Left hindlimb (tissue), 1 donor: ENCODE measurements at regions not wholly inside any gene's neighbourhood (a gene's known extent, or its start where the extent isn't known, plus 50 kb on each side); places are given as distances from the start of the nearest gene placed in this dataset.

Source experiments
- DNase-seq: peaks from one replicate; pipeline ENCODE4 v3.0.0-alpha.2; 2018

DNA sequence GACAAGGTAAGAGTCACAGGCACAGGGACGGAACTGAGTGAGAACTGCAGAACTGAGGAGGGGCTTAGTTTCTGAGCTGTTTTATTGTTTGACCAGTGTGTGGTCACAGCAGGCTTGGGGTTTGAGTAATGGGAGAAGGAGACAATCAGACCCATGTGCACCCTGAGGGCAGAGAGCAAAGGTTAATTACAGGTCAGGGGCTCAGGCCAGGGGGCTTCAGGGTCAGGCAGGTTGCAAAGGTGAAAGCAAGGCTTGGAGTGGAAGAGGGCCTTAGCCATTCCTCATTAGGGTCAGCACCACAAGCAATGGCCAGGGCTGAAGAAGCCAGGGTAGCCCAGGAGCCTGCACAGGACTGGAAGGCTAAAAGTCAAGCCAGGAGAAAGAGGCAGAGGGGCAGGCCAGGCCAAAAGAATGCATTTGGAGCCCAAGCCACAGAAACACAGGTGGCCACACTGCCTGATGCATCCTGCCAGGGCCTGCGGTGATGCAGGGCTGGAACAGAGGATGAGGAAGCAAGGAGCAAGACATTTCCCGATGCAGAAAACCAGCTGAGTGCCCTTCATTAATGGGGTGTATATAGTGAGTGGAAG, 209.8 kb upstream of the GYPC start:
- DNase-seq = no peak

DNA sequence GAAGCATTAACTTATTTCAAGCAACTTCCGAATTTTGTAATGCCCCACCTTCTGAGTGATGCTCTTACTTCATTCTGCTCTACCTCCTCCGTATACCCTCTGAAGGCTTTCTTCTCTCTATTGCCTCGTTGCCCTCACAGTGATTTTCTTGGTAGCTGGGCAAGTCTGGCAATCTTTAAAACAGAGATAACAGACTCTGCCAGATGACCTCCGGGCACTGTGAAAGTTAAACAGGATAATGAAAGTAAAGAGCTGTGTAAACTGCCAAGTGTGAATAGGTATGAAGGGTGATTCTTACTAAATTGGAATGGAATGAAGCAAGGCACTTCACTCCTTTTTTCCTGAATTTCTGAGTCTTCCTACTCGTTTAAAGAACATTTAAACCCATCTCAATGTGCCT, 207.3 kb upstream of the GYPC start:
- DNase-seq = no peak

DNA sequence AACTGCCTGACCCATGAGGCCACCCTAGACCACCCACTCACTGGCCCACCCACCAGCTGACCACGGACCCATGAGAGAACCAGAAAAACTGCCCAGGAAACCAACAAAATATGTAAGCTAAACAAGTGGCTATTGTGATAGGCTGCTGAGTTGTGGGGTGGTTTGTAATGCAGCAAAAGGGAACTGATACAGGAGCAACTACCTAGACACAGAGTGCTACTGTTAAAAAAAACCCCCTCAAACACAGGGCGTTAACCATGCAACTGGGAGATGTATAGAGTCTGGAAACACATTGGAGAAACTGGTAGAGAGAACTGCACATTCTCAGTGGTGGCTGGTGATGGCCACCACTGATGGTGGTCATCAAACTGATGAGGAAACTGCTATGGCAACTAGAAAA, 206.3 kb upstream of the GYPC start:
- DNase-seq = no peak

DNA sequence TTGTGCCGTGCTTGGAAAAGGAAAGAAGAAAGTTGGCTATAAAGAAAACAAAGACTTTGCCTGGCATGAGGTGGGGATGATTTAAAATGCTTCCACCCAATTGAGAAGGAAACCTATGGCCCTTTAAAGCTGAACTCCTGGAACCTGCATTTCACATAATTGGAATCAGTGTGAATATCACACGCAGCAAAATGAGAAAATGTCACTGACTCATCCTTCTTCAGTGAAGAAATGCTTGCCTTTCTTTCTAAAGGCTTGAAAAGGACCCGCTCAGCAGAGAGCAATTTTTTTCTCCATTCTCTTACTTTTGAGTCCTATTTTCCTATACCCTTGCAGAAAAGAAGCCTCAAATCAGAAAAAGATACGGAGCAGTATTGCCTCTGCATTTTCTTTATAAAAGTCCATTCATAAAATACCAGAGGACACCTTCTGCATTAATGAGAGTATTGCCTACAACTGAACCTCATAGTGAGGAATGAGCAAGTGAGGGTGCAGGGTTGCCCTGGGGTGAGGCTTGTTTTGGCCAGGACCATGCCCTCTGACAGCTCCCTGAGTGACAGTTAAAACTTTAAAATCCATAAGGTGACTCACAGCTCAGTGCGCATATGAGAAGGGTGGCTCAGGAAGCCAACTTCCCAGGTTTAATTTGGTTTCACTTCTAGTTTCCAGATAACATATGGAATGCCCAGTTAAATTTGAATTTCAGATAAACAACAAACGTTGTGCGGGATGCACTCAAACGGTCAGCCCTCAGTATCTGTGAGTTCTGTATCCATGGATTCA, 191.9 kb upstream of the GYPC start:
- DNase-seq = no peak

DNA sequence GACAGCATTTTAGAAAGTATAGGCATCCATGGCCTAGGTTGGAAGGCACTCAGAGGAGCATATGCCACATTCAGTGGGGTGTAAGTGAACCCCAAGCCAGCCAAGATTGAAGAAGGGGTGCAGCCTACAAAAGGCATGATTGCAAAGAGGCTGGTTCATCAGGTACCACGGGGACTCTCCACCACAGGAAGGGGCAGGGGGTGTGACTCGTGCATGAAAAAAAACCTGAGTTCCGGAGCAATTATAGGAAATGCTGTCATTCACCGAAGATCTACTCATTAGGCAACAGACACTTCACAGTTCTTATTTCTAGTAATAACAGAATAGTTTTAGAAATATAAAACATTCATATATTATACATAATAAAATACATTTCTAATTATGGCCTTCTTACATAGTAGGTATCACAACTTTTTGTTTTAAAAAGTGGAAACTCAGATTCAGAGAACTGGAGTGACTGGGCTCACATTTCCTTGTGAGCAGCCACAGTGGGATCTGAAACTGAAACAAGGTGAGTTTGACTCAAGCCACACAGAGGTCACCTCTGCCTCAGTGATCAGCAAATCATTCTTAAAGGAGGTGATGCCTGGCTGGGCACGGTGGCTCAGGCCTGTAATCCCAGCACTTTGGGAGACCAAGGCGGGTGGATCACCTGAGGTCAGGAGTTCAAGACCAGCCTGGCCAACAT, 188.4 kb upstream of the GYPC start:
- DNase-seq = no peak

DNA sequence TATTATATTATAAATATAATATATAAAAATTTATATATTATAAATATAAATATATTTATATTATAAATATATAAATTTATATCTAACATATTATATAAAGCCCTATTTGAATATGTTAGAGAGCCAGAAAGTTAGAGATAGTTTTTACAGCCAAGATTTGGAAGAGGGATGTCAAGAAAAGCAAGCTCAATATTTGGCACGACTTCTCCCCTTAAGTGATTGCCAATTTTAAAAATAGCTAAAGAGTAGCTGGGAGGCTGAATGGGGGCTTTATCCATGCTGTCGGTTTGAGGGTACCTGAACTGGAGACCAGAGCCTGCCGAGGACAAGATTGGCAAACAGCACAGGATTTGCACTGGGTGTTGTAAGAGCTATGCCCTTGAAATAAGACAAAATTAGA, 180.9 kb upstream of the GYPC start:
- no peak for DNase-seq

DNA sequence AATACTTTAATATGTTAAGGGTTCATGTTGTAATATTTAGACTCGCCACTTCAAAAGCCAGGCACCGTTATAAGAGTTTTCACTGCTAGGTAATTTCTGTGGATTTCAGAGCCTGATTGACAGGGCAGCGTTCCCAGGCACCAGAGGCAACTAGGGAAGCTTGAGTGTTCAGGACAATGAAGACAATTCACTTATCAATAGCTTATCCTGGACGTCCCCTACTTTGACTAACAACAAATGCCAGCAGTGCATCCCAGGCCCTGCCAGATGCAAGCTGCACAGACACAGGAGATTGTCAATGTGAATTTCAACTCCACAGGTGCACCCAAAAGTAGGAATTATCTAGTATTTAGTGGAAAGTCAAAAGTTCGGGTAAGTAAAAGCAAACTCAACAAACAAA, 179.3 kb upstream of the GYPC start:
- no peak for DNase-seq

DNA sequence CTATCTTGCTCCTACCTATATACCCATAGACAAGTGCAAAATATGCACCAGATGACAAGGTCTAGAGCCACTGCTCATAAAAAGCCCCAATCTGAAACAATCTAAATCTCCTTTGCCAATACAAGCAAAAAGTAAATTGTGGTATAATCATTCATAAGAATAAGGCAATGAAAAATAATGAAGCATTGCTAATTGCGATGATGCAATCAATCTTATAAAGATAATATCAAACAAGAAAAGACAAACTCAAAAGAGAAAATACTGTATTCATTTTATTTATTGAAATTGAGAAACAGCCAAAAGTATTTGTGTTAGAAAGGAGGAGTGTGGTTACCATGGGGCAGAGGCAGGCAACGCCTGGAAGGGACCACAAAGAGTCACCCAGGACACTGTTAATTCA, 175.9 kb upstream of the GYPC start:
- DNase-seq = no peak

DNA sequence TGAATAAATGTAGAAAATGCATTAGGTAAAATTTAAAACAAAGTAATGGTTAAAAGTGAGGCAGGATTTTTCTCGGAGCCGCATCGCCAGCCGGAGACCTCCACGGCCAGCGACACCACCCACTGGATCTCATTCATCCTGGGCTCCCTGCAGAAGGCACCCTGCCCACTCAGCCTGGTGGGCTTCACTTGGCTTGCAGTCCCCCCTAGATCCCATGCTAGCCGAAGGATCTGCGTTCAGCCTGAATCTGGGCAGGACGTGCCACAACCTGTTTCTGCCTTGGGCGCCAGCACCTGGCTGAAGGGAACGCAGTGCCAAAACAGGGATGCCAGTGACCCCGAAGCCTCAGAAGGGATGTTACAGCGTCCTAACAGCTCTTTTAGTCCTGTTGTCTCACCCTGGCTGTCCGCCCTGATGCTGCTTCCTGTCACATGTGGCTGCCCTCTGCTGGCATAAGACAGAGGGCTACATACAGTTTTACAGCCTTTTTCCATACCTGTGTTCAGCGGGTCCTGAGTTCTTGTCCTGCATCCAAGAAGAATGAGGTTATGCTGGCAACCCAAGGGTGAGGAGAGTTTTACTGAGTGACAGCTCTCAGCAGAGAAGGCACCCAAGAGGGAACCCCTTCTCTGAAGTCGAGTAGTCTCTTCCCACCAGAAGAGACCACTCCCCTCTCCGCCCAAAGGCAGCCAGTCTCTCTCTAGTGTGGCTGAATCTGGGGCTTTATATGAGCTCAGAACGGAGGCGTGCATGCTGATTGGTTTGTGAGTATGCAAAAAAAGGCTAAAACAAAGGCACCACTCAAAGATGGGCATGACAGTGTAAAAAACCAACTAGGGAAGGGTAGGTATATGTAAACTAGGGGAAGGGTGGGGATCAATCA, 173.1 kb upstream of the GYPC start:
- no peak for DNase-seq

DNA sequence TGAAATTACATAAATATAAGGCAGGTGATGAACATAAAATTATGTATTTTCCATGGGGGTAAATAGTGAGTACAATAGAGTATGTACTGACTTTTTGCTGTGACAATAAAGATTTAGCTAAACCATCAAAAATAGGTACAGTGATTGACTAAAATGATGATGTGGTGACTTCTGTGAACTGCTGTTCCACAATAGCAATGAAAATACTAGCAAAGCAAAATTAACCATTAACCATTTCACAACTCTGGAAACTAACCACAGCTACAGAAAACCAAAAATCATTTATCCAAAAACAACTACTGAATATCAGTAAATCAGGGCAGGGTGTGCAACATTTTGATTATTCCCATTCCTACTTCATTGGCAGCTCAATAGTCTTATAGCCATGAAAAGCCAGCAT, 161.4 kb upstream of the GYPC start:
- DNase-seq = no peak

DNA sequence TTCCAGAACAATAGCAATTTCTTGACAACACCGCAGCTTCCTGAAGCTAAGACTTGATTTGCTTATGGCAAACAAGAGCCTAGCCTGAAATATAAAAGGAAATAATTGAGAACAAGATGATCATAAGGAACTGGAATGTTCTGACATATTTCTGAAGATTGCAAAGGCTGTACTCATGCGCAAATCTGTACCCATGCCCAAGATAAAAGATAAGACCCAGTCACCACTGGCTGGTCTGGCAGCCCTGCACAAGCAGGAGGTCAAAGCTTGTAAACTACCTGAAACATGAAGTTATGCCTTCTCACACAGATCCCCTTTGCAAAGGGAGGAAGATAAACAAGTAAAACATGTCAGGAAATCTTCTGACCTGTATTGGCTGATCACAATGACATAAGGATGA, 160.8 kb upstream of the GYPC start:
- no peak for DNase-seq

DNA sequence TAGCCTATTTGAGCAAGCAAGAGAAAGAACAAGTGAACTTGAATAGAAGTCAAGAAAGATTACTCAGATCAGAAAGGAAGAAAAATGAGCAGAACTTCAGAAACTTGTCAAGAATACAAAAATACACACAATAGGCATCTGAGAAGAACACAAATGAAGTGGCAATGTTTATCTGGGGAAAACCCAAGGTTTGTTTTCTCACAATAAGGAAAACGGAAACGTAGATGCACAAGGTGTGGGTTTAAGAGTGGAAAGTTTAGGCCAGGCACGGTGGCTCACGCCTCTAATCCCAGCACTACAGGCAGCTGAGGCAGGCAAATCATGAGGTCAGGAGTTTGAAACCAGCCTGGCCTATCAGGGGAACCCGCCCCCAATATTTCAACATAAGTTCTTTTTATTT, 159.5 kb upstream of the GYPC start:
- no peak for DNase-seq

DNA sequence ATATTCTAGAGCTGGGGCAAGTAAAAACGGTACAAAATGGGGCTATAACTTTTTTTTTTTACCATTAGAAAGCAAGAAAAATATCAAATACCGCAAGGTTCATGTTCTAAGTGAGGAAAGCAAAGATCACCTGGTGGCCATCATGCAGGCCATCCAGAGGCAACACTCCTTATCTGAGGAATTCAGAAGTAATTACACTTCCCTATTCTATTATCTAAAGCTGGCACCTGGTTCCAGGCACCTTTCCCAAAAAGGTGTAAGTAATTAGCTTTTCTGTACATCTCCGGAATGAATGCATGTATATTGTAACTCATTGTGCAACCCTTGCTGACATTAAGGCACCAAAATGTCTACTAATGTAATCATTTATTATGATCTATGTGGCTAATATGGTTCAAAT, 152.5 kb upstream of the GYPC start:
- DNase-seq = no peak

DNA sequence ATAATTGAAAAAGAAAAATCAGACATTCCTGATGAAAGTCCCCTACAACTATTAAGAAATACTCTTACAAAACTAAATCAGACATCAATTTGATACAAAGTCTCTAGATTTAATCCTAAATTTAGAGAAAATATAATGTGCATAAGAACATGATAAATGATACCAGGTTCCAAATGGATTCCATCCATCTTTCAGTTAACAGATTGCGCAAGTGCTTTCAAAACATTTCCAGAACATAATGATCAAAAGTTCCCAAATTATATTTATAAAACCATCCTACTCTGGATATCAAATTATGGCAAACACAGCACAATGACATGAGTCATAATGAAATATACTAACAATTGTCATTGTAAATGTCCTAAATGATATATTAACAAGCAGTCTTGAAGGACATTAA, 151.0 kb upstream of the GYPC start:
- DNase-seq = no peak

DNA sequence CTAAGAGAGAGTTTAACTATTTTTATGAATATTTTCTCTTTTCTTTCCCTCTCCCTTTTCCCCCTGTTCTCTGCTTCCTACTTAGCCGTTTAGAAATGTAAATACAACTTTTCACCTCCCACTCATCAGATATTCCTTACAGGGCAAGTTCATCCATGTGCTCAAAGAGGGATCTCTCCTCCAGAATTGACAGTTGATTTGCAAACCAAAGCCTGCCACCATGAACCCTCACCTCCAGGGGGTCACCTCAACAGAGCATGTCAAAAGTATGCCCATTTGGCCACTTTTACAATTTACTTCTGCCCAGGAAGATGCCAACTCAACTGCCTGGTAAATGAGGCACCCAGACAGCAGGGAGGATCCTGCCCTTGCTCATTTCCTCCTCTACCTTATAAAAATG, 149.2 kb upstream of the GYPC start:
- no peak for DNase-seq

DNA sequence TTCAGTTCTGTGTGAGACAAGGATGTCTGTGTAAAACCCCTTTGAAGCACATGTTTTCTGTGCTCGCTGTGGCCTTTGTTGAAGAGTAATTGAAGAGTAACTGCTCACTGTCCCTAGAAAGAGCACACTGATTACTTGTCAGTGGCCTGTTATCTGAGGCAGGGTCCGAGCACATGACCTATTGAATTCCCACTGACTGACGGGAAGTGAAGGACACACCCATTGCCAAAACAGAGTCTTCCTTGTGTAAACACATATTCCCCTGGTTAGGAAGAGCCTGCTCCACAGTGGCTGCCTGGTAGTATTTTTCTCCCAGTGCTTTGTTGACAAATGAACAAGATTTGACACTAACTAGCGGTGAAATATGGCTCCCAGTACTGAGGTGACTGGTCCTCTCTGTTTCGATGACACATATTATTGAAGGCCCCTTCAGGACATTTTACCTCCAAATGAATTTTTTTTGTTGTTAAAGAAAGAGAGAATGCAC, 148.5 kb upstream of the GYPC start:
- DNase-seq = no peak

DNA sequence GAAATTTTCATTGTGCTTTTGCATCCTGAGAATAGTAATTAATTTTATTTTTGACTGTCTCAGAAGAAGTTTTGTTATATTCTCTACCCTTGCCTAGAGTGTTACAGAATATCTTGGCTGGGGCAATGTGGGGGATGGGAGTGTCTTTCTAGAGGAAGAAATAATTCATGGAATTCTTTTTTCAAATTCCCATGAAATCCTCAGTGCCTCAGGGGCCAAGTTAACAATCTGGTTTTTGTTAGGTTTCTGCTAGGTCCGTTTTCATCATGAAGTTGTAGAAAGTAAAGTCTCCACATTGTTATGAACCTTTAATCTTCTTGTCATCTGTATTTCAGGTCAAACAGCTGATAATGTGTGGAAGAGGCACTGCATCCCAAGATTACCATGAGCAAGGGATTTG, 145.6 kb upstream of the GYPC start:
- no peak for DNase-seq

DNA sequence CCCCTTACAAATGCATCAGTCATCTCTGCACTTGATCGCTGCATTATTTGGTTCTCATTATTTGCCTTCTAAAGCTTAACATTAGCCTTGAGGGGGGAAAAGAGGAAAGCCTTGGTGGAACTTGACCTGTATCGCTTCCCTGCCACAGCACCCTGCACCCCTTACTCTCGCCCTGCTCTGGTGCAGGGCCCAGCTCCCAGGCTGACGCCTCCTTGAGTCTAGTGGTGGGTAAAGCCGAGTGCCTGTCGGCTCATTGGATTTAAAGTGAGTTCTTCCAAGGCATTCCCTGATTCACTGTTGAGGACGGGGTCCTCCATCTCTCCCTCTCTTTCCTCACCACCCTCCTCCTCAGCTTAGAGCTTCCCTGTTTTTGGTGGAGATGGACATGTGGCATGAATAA, 145.0 kb upstream of the GYPC start:
- no peak for DNase-seq

DNA sequence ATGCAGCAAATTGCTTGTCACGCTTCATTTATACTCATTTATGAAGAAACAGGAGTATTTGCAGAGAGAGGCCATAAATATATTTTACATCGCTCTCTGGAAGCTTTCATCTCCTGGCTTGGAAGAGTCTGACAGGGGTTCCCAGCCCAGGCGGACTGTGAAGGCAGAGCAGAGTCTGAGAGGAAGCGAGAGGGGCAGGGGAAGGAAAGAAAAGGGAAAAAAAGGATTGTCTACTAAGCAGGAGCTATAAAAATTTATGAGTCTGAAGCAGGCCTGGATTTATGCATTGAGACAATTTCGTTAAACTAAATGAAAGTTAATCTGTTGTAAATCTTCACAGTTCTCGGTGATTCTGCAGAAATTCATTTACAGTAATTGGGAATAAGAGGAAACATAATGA, 143.9 kb upstream of the GYPC start:
- no peak for DNase-seq

DNA sequence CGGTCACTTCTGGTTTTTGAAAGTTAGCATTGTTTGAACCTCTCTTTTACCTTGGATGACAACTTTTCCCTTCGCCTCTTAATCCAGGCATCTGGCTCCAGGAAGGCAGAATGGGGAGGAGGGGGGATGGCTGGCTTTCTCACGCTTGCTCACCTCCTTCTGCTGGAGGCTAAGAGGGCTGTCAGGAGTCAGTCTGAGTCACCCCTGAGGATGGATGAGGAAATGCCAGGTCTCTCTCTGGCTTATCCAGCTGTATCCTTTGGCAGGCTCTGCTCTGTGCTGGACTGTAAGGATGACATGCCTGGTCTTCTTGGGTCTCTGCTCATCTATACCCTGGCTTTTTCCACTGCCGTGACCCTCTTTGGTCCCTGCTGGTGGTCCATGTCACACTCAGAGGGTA, 142.9 kb upstream of the GYPC start:
- no peak for DNase-seq

DNA sequence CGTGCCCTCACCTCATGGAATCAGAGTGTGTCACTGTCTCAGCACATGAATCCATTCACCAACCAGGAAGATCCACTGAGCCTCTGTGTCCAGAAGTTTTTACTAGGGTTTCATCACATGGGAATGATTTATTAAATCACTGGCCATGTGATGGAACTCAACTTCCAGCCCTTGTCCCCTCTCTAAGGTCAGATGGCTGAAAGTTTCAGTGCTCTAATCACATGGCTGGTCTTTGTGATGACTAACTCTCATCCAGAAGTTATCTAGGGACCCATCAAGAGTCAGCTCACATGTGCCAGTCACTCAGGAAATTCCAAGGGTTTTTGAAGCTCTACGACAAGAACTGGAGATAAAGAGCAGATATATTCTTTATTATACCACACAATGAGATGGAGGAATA, 140.5 kb upstream of the GYPC start:
- DNase-seq = no peak

DNA sequence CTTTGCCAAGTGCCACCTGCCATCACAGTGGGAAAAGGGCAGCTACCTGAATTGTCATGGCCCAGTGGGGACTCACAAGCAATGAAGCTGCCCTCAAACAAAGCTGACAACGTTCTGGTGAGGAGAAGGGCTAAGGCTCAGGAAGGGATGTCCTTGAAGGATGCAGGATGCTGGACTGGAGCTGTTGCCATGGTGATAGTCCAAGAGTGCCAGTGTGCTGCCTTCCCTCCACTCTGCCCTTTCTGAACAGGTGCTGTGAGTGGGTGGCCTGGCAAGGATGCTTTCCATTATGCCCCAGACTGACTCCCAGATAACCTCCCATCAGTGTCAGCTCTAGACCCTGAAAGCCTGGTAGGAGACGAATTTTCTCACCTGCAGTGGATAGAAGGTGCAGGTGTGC, 137.8 kb upstream of the GYPC start:
- no peak for DNase-seq

DNA sequence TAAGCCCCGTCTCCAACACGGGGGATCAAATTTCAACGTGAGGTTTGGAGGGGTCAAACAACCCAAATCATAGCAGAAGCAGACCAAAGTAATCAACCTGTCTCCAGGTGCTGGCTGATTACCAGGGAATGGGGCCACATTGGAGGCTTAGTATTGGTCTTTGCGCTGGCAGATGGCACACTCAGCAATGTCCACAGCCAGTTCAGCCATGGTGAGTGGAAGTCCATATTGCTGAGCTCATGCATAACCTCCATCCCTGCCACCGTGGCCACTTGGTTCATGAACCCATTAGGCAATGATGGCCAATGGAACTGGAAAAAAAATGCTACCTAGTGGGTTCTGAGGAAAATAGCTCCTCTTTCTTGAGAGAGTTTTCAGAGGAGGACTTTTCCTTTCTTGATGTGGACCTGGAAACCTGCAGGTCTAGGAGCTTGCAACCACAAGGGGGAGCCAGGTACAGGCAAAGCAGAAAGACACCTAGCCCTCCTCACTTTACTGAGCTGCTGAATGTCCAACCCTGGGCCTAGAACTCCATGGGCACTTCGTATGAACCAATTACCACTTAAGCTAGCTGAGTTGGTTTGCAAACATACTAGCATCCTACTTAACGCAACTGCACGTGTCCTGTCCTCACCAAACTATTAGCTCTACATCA, 128.0 kb upstream of the GYPC start:
- no peak for DNase-seq
